ENCODE measurements at regions not wholly inside any gene's neighbourhood (a gene's known extent, or its start where the extent isn't known, plus 50 kb on each side); places are given as distances from the start of the nearest gene placed in this dataset.

- H3K27ac Mint-ChIP-seq, result no peak overlapping the region
Observed at GRCh38 chr14:87304404-87304803, 688.6 kb downstream of the GALC start.

GRCh38 chr14:87286826-87287225, 706.2 kb downstream of the GALC start:
- Mint-ChIP-seq H3K36me3 (ENCODE audit: insufficient read depth) (no peaks in the 10 kb centered on the region), H3K9me3 (ENCODE audit: low read depth) (peaks cover 6% of the 10 kb centered on the region), H3K27ac (no peak overlapping the region), H3K4me1 (ENCODE audit: low read depth) (no peaks in the 10 kb centered on the region), H3K27me3 (no peaks in the 10 kb centered on the region), H3K4me3 (ENCODE audit: low read depth) (no peak overlapping the region)
- no peak for TF ChIP-seq CTCF (IDR thresholded peaks at IDR 0.05; ENCODE audit: unreplicated experiment)
- DNase-seq (ENCODE audit: low spot score, unreplicated experiment), result no peak

More at GRCh38 chr14:87304404-87304803, 688.6 kb downstream of the GALC start:
- no peak for DNase-seq (ENCODE audit: low spot score, unreplicated experiment)
- Mint-ChIP-seq H3K4me3 (ENCODE audit: low read depth) (no peak overlapping the region), H3K27me3 (no peaks in the 10 kb centered on the region), H3K9me3 (ENCODE audit: low read depth) (peaks cover 12% of the 10 kb centered on the region), H3K4me1 (ENCODE audit: low read depth) (no peaks in the 10 kb centered on the region), H3K36me3 (ENCODE audit: insufficient read depth) (no peaks in the 10 kb centered on the region)
- TF ChIP-seq CTCF (IDR thresholded peaks at IDR 0.05; ENCODE audit: unreplicated experiment), result no peak

GRCh38 chr14:87286191-87286590, 706.8 kb downstream of the GALC start:
- Mint-ChIP-seq H3K36me3 (ENCODE audit: insufficient read depth) (no peaks in the 10 kb centered on the region), H3K27me3 (no peaks in the 10 kb centered on the region), H3K27ac (no peak overlapping the region), H3K4me1 (ENCODE audit: low read depth) (no peaks in the 10 kb centered on the region), H3K9me3 (ENCODE audit: low read depth) (peaks cover 6% of the 10 kb centered on the region), H3K4me3 (ENCODE audit: low read depth) (no peak overlapping the region)
- no peak for DNase-seq (ENCODE audit: low spot score, unreplicated experiment)
- no peak for TF ChIP-seq CTCF (IDR thresholded peaks at IDR 0.05; ENCODE audit: unreplicated experiment)

- no peaks in the 10 kb centered on the region for H3K27me3 Mint-ChIP-seq
- no peaks in the 10 kb centered on the region for H3K36me3 Mint-ChIP-seq (ENCODE audit: insufficient read depth)
- DNase-seq (ENCODE audit: low spot score, unreplicated experiment), result no peak
- no peak overlapping the region for H3K27ac Mint-ChIP-seq
- no peak overlapping the region for H3K4me3 Mint-ChIP-seq (ENCODE audit: low read depth)
- H3K9me3 Mint-ChIP-seq (ENCODE audit: low read depth), result peaks cover 3% of the 10 kb centered on the region
- no peak for TF ChIP-seq CTCF (IDR thresholded peaks at IDR 0.05; ENCODE audit: unreplicated experiment)
- no peaks in the 10 kb centered on the region for H3K4me1 Mint-ChIP-seq (ENCODE audit: low read depth)
Observed at GRCh38 chr14:87285506-87285905, 707.5 kb downstream of the GALC start.

- no peak overlapping the region for H3K27ac Mint-ChIP-seq
- no peak overlapping the region for H3K4me3 Mint-ChIP-seq (ENCODE audit: low read depth)
- H3K36me3 Mint-ChIP-seq (ENCODE audit: insufficient read depth), result no peaks in the 10 kb centered on the region
- no peak for TF ChIP-seq CTCF (IDR thresholded peaks at IDR 0.05; ENCODE audit: unreplicated experiment)
- no peaks in the 10 kb centered on the region for H3K4me1 Mint-ChIP-seq (ENCODE audit: low read depth)
- no peaks in the 10 kb centered on the region for H3K27me3 Mint-ChIP-seq
- H3K9me3 Mint-ChIP-seq (ENCODE audit: low read depth), result no peaks in the 10 kb centered on the region
- no peak for DNase-seq (ENCODE audit: low spot score, unreplicated experiment)
Observed at GRCh38 chr14:87283547-87283946, 709.4 kb downstream of the GALC start.
